ENCODE measurements at regions not wholly inside any gene's neighbourhood (a gene's known extent, or its start where the extent isn't known, plus 50 kb on each side); places are given as distances from the start of the nearest gene placed in this dataset.
"Not testable (repeated sequence)": the region's sequence is repeated elsewhere in the genome, so short reads cannot be mapped to it uniquely, and the experiment has no call there.

- DNase-seq (ENCODE audit: low read depth in 2 of 2), result no peak
Observed at GRCh38 chr3:110881069-110881468, 190.5 kb upstream of the NECTIN3 start.

GRCh38 chr3:110886222-110886893, 185.3 kb upstream of the NECTIN3 start:
- no peak for DNase-seq (ENCODE audit: low read depth in 2 of 2)

- no peak for DNase-seq (ENCODE audit: low read depth in 2 of 2)
Observed at GRCh38 chr3:110887176-110887575, 184.4 kb upstream of the NECTIN3 start.

GRCh38 chr3:110888625-110889375, 182.8 kb upstream of the NECTIN3 start:
- DNase-seq (ENCODE audit: low read depth in 2 of 2), result not testable (repeated sequence)

GRCh38 chr3:110889376-110889699, 182.3 kb upstream of the NECTIN3 start:
- DNase-seq (ENCODE audit: low read depth in 2 of 2), result not testable (repeated sequence)

- DNase-seq (ENCODE audit: low read depth in 2 of 2), result no peak
Observed at GRCh38 chr3:110894574-110894973, 177.0 kb upstream of the NECTIN3 start.

- no peak for DNase-seq (ENCODE audit: low read depth in 2 of 2)
Observed at GRCh38 chr3:110895054-110895453, 176.6 kb upstream of the NECTIN3 start.

- DNase-seq (ENCODE audit: low read depth in 2 of 2), result no peak
Observed at GRCh38 chr3:110897046-110897445, 174.6 kb upstream of the NECTIN3 start.

- DNase-seq (ENCODE audit: low read depth in 2 of 2), result no peak
Observed at GRCh38 chr3:110900576-110900975, 171.0 kb upstream of the NECTIN3 start.

GRCh38 chr3:110901536-110901935, 170.1 kb upstream of the NECTIN3 start:
- no peak for DNase-seq (ENCODE audit: low read depth in 2 of 2)

- DNase-seq (ENCODE audit: low read depth in 2 of 2), result no peak
Observed at GRCh38 chr3:110902453-110903085, 169.0 kb upstream of the NECTIN3 start.

GRCh38 chr3:110903771-110904519, 167.7 kb upstream of the NECTIN3 start:
- DNase-seq (ENCODE audit: low read depth in 2 of 2), result no peak

GRCh38 chr3:110904520-110904890, 167.1 kb upstream of the NECTIN3 start:
- no peak for DNase-seq (ENCODE audit: low read depth in 2 of 2)

- DNase-seq (ENCODE audit: low read depth in 2 of 2), result no peak
Observed at GRCh38 chr3:110905121-110905520, 166.5 kb upstream of the NECTIN3 start.

GRCh38 chr3:110909839-110910238, 161.8 kb upstream of the NECTIN3 start:
- no peak for DNase-seq (ENCODE audit: low read depth in 2 of 2)

GRCh38 chr3:110910346-110910955, 161.2 kb upstream of the NECTIN3 start:
- no peak for DNase-seq (ENCODE audit: low read depth in 2 of 2)

GRCh38 chr3:110918963-110919362, 152.7 kb upstream of the NECTIN3 start:
- no peak for DNase-seq (ENCODE audit: low read depth in 2 of 2)

- no peak for DNase-seq (ENCODE audit: low read depth in 2 of 2)
Observed at GRCh38 chr3:110925798-110926197, 145.8 kb upstream of the NECTIN3 start.

GRCh38 chr3:110928016-110928662, 143.5 kb upstream of the NECTIN3 start:
- no peak for DNase-seq (ENCODE audit: low read depth in 2 of 2)

- no peak for DNase-seq (ENCODE audit: low read depth in 2 of 2)
Observed at GRCh38 chr3:110929816-110930215, 141.8 kb upstream of the NECTIN3 start.

- DNase-seq (ENCODE audit: low read depth in 2 of 2), result no peak
Observed at GRCh38 chr3:110932567-110932966, 139.0 kb upstream of the NECTIN3 start.
